Ishikawa (cell line): ENCODE measurements at regions not wholly inside any gene's neighbourhood (a gene's known extent, or its start where the extent isn't known, plus 50 kb on each side); places are given as distances from the start of the nearest gene placed in this dataset.

Source experiments
- CEBPB ChIP-seq: IDR thresholded peaks from 2 replicates; pipeline ENCODE4 v1.6.1; 2012
- EGR1 ChIP-seq: IDR thresholded peaks from 2 replicates; pipeline ENCODE4 v1.6.1; 2012

DNA sequence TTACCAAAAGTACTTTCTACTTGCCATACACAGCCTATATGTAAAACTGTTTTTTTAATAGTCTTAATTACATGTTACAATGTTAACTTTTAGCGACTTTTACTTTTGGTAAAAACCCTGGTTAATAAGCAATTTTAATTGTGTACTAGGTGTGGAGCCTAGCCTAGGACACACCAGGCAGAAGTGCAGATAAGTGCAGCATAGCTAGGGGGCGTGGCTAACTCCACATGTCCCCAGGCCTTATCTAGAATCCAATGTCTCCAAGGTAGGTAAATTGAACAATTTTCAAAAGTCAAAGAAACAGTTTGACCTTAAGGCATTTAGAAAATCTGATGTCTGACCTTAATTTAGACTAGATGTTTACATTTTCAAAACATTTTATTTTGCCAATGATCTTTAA lies 858.7 kb downstream of the CCSER2 start:
- TF ChIP-seq CEBPB (no peak), EGR1 (no peak)
